K562 (cell line): ENCODE measurements at regions not wholly inside any gene's neighbourhood (a gene's known extent, or its start where the extent isn't known, plus 50 kb on each side); places are given as distances from the start of the nearest gene placed in this dataset.
A peak's percentile ranks its signal among the peaks of the same experiment; 100 is the strongest.

ENCODE experiments used
- ADNP ChIP-seq: fragments of 200-800 bp; sonication (Bioruptor generic); IDR thresholded peaks from 2 replicates; pipeline ENCODE4 v1.6.1; 2016; ENCODE audit warnings: missing genetic modification characterization, missing compliant biosample characterization
- CCAR2 ChIP-seq: fragments of 200-400 bp; formaldehyde crosslinking; IDR thresholded peaks from 2 replicates; pipeline ENCODE4 v1.6.1; 2017; ENCODE audit warnings: mild to moderate bottlenecking, low read depth, low read length
- CREB5 ChIP-seq: fragments of 250-450 bp; sonication (Bioruptor Pico); IDR thresholded peaks from 2 replicates; pipeline ENCODE4 v1.5.0; 2020; ENCODE audit warnings: mild to moderate bottlenecking
- GTF2F1 ChIP-seq: IDR thresholded peaks from 2 replicates; pipeline ENCODE4 v1.6.1; 2011; ENCODE audit warnings: low read depth, low read length, improper control_type of control experiment
- HDAC8 ChIP-seq: fragments of 450-650 bp; IDR thresholded peaks from 2 replicates; pipeline ENCODE4 v1.6.1; 2016; ENCODE audit warnings: mild to moderate bottlenecking, missing genetic modification characterization, moderate library complexity, missing compliant biosample characterization
- MAZ ChIP-seq, 2 experiments: fragments of 450-650 bp in 1 of 2; sonication (generic) in 1 of 2; formaldehyde crosslinking; IDR thresholded peaks in 1 of 2; conservative IDR thresholded peaks in 1 of 2; 2 replicates each; pipeline versions ENCODE4 v1.4.0 to v1.5.0; 2020; ENCODE audit warnings: mild to moderate bottlenecking in 1 of 2, missing genetic modification reagents in 1 of 2
- PHB2 ChIP-seq: fragments of 450-650 bp; IDR thresholded peaks from 2 replicates; pipeline ENCODE4 v1.6.1; 2017; ENCODE audit warnings: low read depth
- PHTF2 ChIP-seq: fragments of 250-450 bp; sonication (Bioruptor Pico); IDR thresholded peaks from 2 replicates; pipeline ENCODE4 v1.5.0; 2021; ENCODE audit warnings: mild to moderate bottlenecking
- PML ChIP-seq: IDR thresholded peaks from 2 replicates; pipeline ENCODE4 v1.6.1; 2012; ENCODE audit warnings: low read length, inconsistent platforms
- SLC30A9 ChIP-seq: fragments of 250-450 bp; sonication (Bioruptor Pico); IDR thresholded peaks from 2 replicates; pipeline ENCODE4 v1.8.0; 2022; ENCODE audit warnings: mild to moderate bottlenecking, moderate library complexity
- SMAD4 ChIP-seq: fragments of 250-450 bp; sonication (Bioruptor Pico); conservative IDR thresholded peaks from 2 replicates; pipeline ENCODE4 v1.8.0; 2021; ENCODE audit warnings: inconsistent platforms, mild to moderate bottlenecking, moderate library complexity
- SMARCA4 ChIP-seq: fragments of 450-650 bp; IDR thresholded peaks from 2 replicates; pipeline ENCODE4 v1.6.1; 2016
- TEAD4 ChIP-seq, 2 experiments: sonication (generic) in 1 of 2; formaldehyde crosslinking in 1 of 2; IDR thresholded peaks; 2 replicates each; pipeline versions ENCODE4 v1.6.1 to v1.8.0; 2012 to 2022; ENCODE audit warnings: borderline replicate concordance in 1 of 2, inconsistent platforms in 1 of 2, low read length in 1 of 2, mild to moderate bottlenecking in 1 of 2, missing genetic modification reagents in 1 of 2
- ZBTB8A ChIP-seq: fragments of 450-650 bp; IDR thresholded peaks from 2 replicates; pipeline ENCODE4 v1.6.1; 2018; ENCODE audit warnings: mild to moderate bottlenecking, moderate library complexity; ENCODE audit not compliant: partially characterized antibody
- ZFP1 ChIP-seq: fragments of 450-650 bp; formaldehyde crosslinking; IDR thresholded peaks from 2 replicates; pipeline ENCODE4 v1.4.0; 2020; ENCODE audit warnings: mild to moderate bottlenecking, mixed read lengths
- ZNF212 ChIP-seq: fragments of 450-650 bp; formaldehyde crosslinking; IDR thresholded peaks from 2 replicates; pipeline ENCODE4 v1.4.0; 2020; ENCODE audit warnings: mild to moderate bottlenecking
- ZNF3 ChIP-seq: fragments of 250-450 bp; sonication (Bioruptor Pico); IDR thresholded peaks from 2 replicates; pipeline ENCODE4 v1.5.0; 2021; ENCODE audit warnings: mild to moderate bottlenecking, moderate library complexity
- ZNF76 ChIP-seq: fragments of 250-450 bp; sonication (Bioruptor Pico); IDR thresholded peaks from 2 replicates; pipeline ENCODE4 v1.4.0; 2020; ENCODE audit warnings: mild to moderate bottlenecking, moderate library complexity, borderline replicate concordance
- TF ChIP-seq, protein P1 (sequence below), 2 experiments: fragments of 450-650 bp in 1 of 2; sonication (generic) in 1 of 2; formaldehyde crosslinking in 1 of 2; IDR thresholded peaks; 2 replicates each; pipeline versions ENCODE4 v1.7.1 to v1.9.0; 2016 to 2022; ENCODE audit warnings: inconsistent platforms in 1 of 2, mild to moderate bottlenecking in 1 of 2, missing genetic modification reagents in 1 of 2

- TF ChIP-seq TEAD4 (IDR thresholded peaks at IDR 0.05; ENCODE audit: low read length) (peak; percentile 90), TEAD4 (CRISPR knock-in tag; IDR thresholded peaks at IDR 0.05; ENCODE audit: borderline replicate concordance) (no peak), ZNF3 (CRISPR knock-in tag) (no peak), HDAC8 (no peak), CREB5 (CRISPR knock-in tag) (no peak), MAZ (CRISPR knock-in tag; conservative IDR thresholded peaks at IDR 0.05 in 1 of 2, IDR thresholded peaks at IDR 0.05 in 1 of 2) (peak in 1 of 2 experiments; percentile 51; a peak in 1 of 4 replicates), SLC30A9 (no peak), CCAR2 (no peak), PHTF2 (CRISPR knock-in tag) (no peak), SMARCA4 (no peak; the same call in 1 of the 2 replicates), ZBTB8A (no peak), ADNP (tag) (no peak), ZNF76 (CRISPR knock-in tag) (0 out of 2 replicates have a peak, but pooled peaks have one; percentile 28), GTF2F1 (no peak), ZNF212 (CRISPR knock-in tag) (no peak), PML (peak; percentile 62), ZFP1 (CRISPR knock-in tag) (no peak), PHB2 (no peak), SMAD4 (CRISPR knock-in tag) (peak; percentile 75; the same call in 1 of the 2 replicates)
- TF ChIP-seq, protein P1, sequence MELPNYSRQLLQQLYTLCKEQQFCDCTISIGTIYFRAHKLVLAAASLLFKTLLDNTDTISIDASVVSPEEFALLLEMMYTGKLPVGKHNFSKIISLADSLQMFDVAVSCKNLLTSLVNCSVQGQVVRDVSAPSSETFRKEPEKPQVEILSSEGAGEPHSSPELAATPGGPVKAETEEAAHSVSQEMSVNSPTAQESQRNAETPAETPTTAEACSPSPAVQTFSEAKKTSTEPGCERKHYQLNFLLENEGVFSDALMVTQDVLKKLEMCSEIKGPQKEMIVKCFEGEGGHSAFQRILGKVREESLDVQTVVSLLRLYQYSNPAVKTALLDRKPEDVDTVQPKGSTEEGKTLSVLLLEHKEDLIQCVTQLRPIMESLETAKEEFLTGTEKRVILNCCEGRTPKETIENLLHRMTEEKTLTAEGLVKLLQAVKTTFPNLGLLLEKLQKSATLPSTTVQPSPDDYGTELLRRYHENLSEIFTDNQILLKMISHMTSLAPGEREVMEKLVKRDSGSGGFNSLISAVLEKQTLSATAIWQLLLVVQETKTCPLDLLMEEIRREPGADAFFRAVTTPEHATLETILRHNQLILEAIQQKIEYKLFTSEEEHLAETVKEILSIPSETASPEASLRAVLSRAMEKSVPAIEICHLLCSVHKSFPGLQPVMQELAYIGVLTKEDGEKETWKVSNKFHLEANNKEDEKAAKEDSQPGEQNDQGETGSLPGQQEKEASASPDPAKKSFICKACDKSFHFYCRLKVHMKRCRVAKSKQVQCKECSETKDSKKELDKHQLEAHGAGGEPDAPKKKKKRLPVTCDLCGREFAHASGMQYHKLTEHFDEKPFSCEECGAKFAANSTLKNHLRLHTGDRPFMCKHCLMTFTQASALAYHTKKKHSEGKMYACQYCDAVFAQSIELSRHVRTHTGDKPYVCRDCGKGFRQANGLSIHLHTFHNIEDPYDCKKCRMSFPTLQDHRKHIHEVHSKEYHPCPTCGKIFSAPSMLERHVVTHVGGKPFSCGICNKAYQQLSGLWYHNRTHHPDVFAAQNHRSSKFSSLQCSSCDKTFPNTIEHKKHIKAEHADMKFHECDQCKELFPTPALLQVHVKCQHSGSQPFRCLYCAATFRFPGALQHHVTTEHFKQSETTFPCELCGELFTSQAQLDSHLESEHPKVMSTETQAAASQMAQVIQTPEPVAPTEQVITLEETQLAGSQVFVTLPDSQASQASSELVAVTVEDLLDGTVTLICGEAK (IDR thresholded peaks at IDR 0.05), result no peak
- TF ChIP-seq, protein P1 (CRISPR knock-in tag; IDR thresholded peaks at IDR 0.05), result no peak
Measured at GRCh38 chr2:16750175-16750924, 84.7 kb upstream of the CYRIA start (continued).
